ENCODE measurements at regions not wholly inside any gene's neighbourhood (a gene's known extent, or its start where the extent isn't known, plus 50 kb on each side); places are given as distances from the start of the nearest gene placed in this dataset.

DNA sequence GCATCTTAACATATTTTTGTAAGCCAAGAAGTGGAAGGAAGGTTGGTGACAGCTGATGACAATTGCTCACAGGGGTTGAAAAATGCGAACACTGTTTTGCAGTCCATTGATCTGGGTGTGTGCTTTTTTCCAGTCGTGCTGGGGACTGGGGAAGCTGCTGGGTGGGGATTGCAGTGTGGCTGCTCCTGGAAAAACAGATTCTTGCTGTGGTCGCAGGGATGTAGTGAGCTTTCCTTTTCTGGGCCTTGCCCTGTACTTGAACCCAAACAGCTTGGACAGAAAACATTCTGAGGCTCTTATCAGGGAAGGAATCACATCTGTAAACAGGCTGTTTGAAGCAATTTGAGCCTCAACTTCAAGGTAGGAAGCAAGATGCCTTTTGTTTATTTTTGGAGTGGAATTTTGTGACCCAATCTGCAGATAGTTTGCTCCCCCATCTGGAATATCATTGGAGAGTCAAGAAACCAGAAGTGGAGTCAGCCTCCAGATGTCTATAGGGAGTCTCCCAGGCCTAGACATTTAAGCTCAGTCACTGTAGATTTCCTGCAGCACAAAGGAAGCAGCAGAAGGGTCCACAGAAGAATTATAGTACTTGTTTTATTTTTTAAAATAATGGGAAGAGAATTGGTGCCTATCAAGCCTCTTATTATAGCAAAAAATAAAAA lies 279.2 kb upstream of the FERMT1 start (continued):
- TF ChIP-seq MLX (CRISPR knock-in tag; IDR thresholded peaks at IDR 0.05) (no peak), SP1 (CRISPR knock-in tag; conservative IDR thresholded peaks at IDR 0.05) (no peak), TP53 (CRISPR knock-in tag; IDR thresholded peaks at IDR 0.05) (no peak), E2F1 (CRISPR knock-in tag; IDR thresholded peaks at IDR 0.05) (no peak), ZNF416 (CRISPR knock-in tag; IDR thresholded peaks at IDR 0.05) (no peak), CDX4 (CRISPR knock-in tag; IDR thresholded peaks at IDR 0.05; ENCODE audit: borderline replicate concordance) (no peak), ZNF425 (CRISPR knock-in tag; conservative IDR thresholded peaks at IDR 0.05) (no peak)
- TF ChIP-seq, protein P1, sequence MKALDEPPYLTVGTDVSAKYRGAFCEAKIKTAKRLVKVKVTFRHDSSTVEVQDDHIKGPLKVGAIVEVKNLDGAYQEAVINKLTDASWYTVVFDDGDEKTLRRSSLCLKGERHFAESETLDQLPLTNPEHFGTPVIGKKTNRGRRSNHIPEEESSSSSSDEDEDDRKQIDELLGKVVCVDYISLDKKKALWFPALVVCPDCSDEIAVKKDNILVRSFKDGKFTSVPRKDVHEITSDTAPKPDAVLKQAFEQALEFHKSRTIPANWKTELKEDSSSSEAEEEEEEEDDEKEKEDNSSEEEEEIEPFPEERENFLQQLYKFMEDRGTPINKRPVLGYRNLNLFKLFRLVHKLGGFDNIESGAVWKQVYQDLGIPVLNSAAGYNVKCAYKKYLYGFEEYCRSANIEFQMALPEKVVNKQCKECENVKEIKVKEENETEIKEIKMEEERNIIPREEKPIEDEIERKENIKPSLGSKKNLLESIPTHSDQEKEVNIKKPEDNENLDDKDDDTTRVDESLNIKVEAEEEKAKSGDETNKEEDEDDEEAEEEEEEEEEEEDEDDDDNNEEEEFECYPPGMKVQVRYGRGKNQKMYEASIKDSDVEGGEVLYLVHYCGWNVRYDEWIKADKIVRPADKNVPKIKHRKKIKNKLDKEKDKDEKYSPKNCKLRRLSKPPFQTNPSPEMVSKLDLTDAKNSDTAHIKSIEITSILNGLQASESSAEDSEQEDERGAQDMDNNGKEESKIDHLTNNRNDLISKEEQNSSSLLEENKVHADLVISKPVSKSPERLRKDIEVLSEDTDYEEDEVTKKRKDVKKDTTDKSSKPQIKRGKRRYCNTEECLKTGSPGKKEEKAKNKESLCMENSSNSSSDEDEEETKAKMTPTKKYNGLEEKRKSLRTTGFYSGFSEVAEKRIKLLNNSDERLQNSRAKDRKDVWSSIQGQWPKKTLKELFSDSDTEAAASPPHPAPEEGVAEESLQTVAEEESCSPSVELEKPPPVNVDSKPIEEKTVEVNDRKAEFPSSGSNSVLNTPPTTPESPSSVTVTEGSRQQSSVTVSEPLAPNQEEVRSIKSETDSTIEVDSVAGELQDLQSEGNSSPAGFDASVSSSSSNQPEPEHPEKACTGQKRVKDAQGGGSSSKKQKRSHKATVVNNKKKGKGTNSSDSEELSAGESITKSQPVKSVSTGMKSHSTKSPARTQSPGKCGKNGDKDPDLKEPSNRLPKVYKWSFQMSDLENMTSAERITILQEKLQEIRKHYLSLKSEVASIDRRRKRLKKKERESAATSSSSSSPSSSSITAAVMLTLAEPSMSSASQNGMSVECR (CRISPR knock-in tag; IDR thresholded peaks at IDR 0.05; ENCODE audit: borderline replicate concordance), result no peak

GRCh38 chr20:6397115-6397514 lies 274.3 kb upstream of the FERMT1 start:
- no peak overlapping the region for H3K27ac Mint-ChIP-seq
- DNase-seq (ENCODE audit: low spot score), result no peak
- CTCF ChIA-PET, result interaction anchor here (1.6 kb wide), 1 partner anchor 15 kb away, joined by 12 read pairs; no protein-coding TSS in a partner anchor
- H3K4me3 Mint-ChIP-seq, result no peak overlapping the region
- TF ChIP-seq FOXP1 (CRISPR knock-in tag; IDR thresholded peaks at IDR 0.05; ENCODE audit: borderline replicate concordance) (no peak), NR2C2 (CRISPR knock-in tag; IDR thresholded peaks at IDR 0.05) (no peak), E2F5 (CRISPR knock-in tag; IDR thresholded peaks at IDR 0.05) (no peak), JAZF1 (CRISPR knock-in tag; IDR thresholded peaks at IDR 0.05) (no peak), NR1H2 (CRISPR knock-in tag; IDR thresholded peaks at IDR 0.05) (no peak), NR3C1 (CRISPR knock-in tag; conservative IDR thresholded peaks at IDR 0.05; ENCODE audit: low read depth) (no peak), ZBTB21 (CRISPR knock-in tag; IDR thresholded peaks at IDR 0.05; ENCODE audit: borderline replicate concordance) (no peak)
- TF ChIP-seq, protein P1 (CRISPR knock-in tag; IDR thresholded peaks at IDR 0.05; ENCODE audit: borderline replicate concordance), result no peak
- H3K4me1 Mint-ChIP-seq, result peaks cover 37% of the 10 kb centered on the region
- no peaks in the 10 kb centered on the region for H3K27me3 Mint-ChIP-seq (ENCODE audit: low read depth)
- no peaks in the 10 kb centered on the region for H3K9me3 Mint-ChIP-seq
- peak; percentile 73 for ATAC-seq
- POLR2A ChIA-PET, result no interaction called here
- H3K36me3 Mint-ChIP-seq, result no peaks in the 10 kb centered on the region
